Brain microvascular endothelial cell (primary cell): ENCODE measurements at regions not wholly inside any gene's neighbourhood (a gene's known extent, or its start where the extent isn't known, plus 50 kb on each side); places are given as distances from the start of the nearest gene placed in this dataset.
A peak's percentile ranks its signal among the peaks of the same experiment; 100 is the strongest.

Source experiments
- DNase-seq: peaks from one replicate; pipeline ENCODE4 v3.0.0-alpha.2; 2020
- H3K27ac ChIP-seq: fragments of 250-450 bp; sonication (Bioruptor Pico); 2 replicates; pipeline ENCODE4 v1.5.1; 2020; ENCODE audit warnings: mild to moderate bottlenecking, moderate library complexity
- H3K27me3 ChIP-seq: fragments of 250-450 bp; sonication (Bioruptor Pico); replicated peaks from 2 replicates; pipeline ENCODE4 v1.5.1; 2020; ENCODE audit warnings: mild to moderate bottlenecking
- H3K36me3 ChIP-seq: fragments of 250-450 bp; sonication (Bioruptor Pico); replicated peaks from 2 replicates; pipeline ENCODE4 v1.5.1; 2020; ENCODE audit warnings: mild to moderate bottlenecking
- H3K4me3 ChIP-seq: 2 replicates; pipeline ENCODE4 v1.5.1; 2011; ENCODE audit warnings: low read depth, mild to moderate bottlenecking, control low read depth, low read length, moderate library complexity
- CTCF ChIP-seq: IDR thresholded peaks from 2 replicates; pipeline ENCODE4 v1.5.1; 2011; ENCODE audit warnings: low read depth, mild to moderate bottlenecking, moderate library complexity, low read length, control low read depth, inconsistent platforms; ENCODE audit errors: missing control alignments
- in situ Hi-C: cut with HindIII; loops from 2 replicates; pipeline ENCODE4 v1.10.0; 2017; ENCODE audit warnings: low sequenced_read_pairs, low pct_ligation_motif_present

- no peak overlapping the region for H3K27ac ChIP-seq
- no peak overlapping the region for H3K4me3 ChIP-seq
- in situ Hi-C loops, result loop anchor here (25.0 kb wide), 1 partner anchor 198 kb away; no protein-coding TSS in a partner anchor
- no peaks in the 10 kb centered on the region for H3K27me3 ChIP-seq
- no peak for DNase-seq
- no peak for TF ChIP-seq CTCF
- H3K36me3 ChIP-seq, result no peaks in the 10 kb centered on the region
Observed at GRCh38 chr2:42114091-42114490, 55.1 kb upstream of the EML4 start.

- in situ Hi-C loops, result loop anchor here (25.0 kb wide), 1 partner anchor 197 kb away; no protein-coding TSS in a partner anchor
- no peaks in the 10 kb centered on the region for H3K36me3 ChIP-seq
- H3K4me3 ChIP-seq, result no peak overlapping the region
- H3K27ac ChIP-seq, result no peak overlapping the region
- no peak for TF ChIP-seq CTCF
- DNase-seq, result no peak
- H3K27me3 ChIP-seq, result no peaks in the 10 kb centered on the region
Observed at GRCh38 chr2:42115588-42115987, 53.6 kb upstream of the EML4 start.

- Histone ChIP-seq H3K36me3 (no peaks in the 10 kb centered on the region), H3K4me3 (no peak overlapping the region), H3K27me3 (no peaks in the 10 kb centered on the region), H3K27ac (peak overlapping the region; percentile 17)
- no peak for TF ChIP-seq CTCF
- DNase-seq, result peak; percentile 65
- in situ Hi-C loops, result loop anchor here (25.0 kb wide), 1 partner anchor 196 kb away; no protein-coding TSS in a partner anchor
Observed at GRCh38 chr2:42116195-42117181, 52.7 kb upstream of the EML4 start.

DNA sequence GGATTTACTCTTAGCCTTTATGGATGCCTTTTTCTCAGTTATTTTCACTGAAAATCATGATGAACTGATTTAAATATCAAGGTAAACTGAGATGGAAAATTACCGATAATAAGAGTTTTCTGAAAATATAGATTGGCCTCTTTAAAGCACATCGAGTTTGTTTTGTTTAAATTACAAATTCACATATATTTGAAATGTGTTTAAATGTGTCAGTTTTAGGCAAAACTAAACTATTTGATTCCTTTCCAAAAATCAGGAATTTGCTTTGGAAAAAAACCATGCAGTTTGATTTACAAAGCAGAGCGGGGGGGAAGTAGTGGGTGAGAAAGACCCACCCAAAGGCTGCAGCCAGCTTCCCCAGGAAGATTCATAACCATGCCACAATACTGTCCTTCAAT lies 52.0 kb upstream of the EML4 start:
- no peak overlapping the region for H3K4me3 ChIP-seq
- H3K36me3 ChIP-seq, result no peaks in the 10 kb centered on the region
- in situ Hi-C loops, result loop anchor here (25.0 kb wide), 1 partner anchor 195 kb away; no protein-coding TSS in a partner anchor
- TF ChIP-seq CTCF, result no peak
- peak overlapping the region; percentile 0 for H3K27ac ChIP-seq
- no peaks in the 10 kb centered on the region for H3K27me3 ChIP-seq
- no peak for DNase-seq

- Histone ChIP-seq H3K27me3 (no peaks in the 10 kb centered on the region), H3K36me3 (no peaks in the 10 kb centered on the region), H3K27ac (peak overlapping the region; percentile 57), H3K4me3 (no peak overlapping the region)
- in situ Hi-C loops, result loop anchor here (25.0 kb wide), 1 partner anchor 194 kb away; no protein-coding TSS in a partner anchor
- no peak for TF ChIP-seq CTCF
- DNase-seq, result peak; percentile 63
Observed at GRCh38 chr2:42117923-42118753, 51.0 kb upstream of the EML4 start.
